ENCODE measurements at regions not wholly inside any gene's neighbourhood (a gene's known extent, or its start where the extent isn't known, plus 50 kb on each side); places are given as distances from the start of the nearest gene placed in this dataset.
"Not testable (repeated sequence)": the region's sequence is repeated elsewhere in the genome, so short reads cannot be mapped to it uniquely, and the experiment has no call there.

GRCh38 chr14:106228541-106229158 is 702.3 kb downstream of the TMEM121 start:
- H3K4me3 Mint-ChIP-seq: no peak overlapping the region
- peaks cover 7% of the 10 kb centered on the region; the same call in 1 of the 2 replicates for H3K36me3 Mint-ChIP-seq (ENCODE audit: low read depth)
- no peaks in the 10 kb centered on the region for H3K27me3 Mint-ChIP-seq (ENCODE audit: insufficient read depth)
- no peak for TF ChIP-seq CTCF (IDR thresholded peaks at IDR 0.05)
- peaks cover 50% of the 10 kb centered on the region for H3K9me3 Mint-ChIP-seq
- DNase-seq: no peak
- no peaks in the 10 kb centered on the region for H3K4me1 Mint-ChIP-seq (ENCODE audit: low read depth)
- H3K27ac Mint-ChIP-seq: no peak overlapping the region

- no peak overlapping the region for H3K27ac Mint-ChIP-seq
- H3K9me3 Mint-ChIP-seq: peaks cover 44% of the 10 kb centered on the region
- no peaks in the 10 kb centered on the region for H3K27me3 Mint-ChIP-seq (ENCODE audit: insufficient read depth)
- peaks cover 7% of the 10 kb centered on the region; the same call in 1 of the 2 replicates for H3K36me3 Mint-ChIP-seq (ENCODE audit: low read depth)
- no peak for TF ChIP-seq CTCF (IDR thresholded peaks at IDR 0.05)
- H3K4me1 Mint-ChIP-seq (ENCODE audit: low read depth): no peaks in the 10 kb centered on the region
- H3K4me3 Mint-ChIP-seq: no peak overlapping the region
- no peak for DNase-seq
Observed at GRCh38 chr14:106230071-106230470, 703.7 kb downstream of the TMEM121 start.

- H3K9me3 Mint-ChIP-seq: peaks cover 46% of the 10 kb centered on the region
- not testable (repeated sequence) for H3K36me3 Mint-ChIP-seq (ENCODE audit: low read depth); H3K4me1 Mint-ChIP-seq (ENCODE audit: low read depth); DNase-seq; H3K27me3 Mint-ChIP-seq (ENCODE audit: insufficient read depth); H3K27ac Mint-ChIP-seq; H3K4me3 Mint-ChIP-seq
Observed at GRCh38 chr14:106233191-106233590, 706.8 kb downstream of the TMEM121 start.

- H3K27me3 Mint-ChIP-seq (ENCODE audit: insufficient read depth); H3K4me3 Mint-ChIP-seq; DNase-seq; H3K36me3 Mint-ChIP-seq (ENCODE audit: low read depth); H3K27ac Mint-ChIP-seq; H3K4me1 Mint-ChIP-seq (ENCODE audit: low read depth): not testable (repeated sequence)
- peak; percentile 22; the same call in 1 of the 2 replicates for TF ChIP-seq CTCF (IDR thresholded peaks at IDR 0.05)
- peaks cover 42% of the 10 kb centered on the region for H3K9me3 Mint-ChIP-seq
Observed at GRCh38 chr14:106234525-106235254, 708.3 kb downstream of the TMEM121 start.

- no peaks in the 10 kb centered on the region for H3K27me3 Mint-ChIP-seq (ENCODE audit: insufficient read depth)
- H3K4me3 Mint-ChIP-seq: no peak overlapping the region
- H3K27ac Mint-ChIP-seq: no peak overlapping the region
- no peaks in the 10 kb centered on the region for H3K4me1 Mint-ChIP-seq (ENCODE audit: low read depth)
- no peak for DNase-seq
- peaks cover 50% of the 10 kb centered on the region for H3K9me3 Mint-ChIP-seq
- no peaks in the 10 kb centered on the region for H3K36me3 Mint-ChIP-seq (ENCODE audit: low read depth)
- TF ChIP-seq CTCF (IDR thresholded peaks at IDR 0.05): no peak
Observed at GRCh38 chr14:106235356-106236159, 709.2 kb downstream of the TMEM121 start.
